ENCODE measurements at regions not wholly inside any gene's neighbourhood (a gene's known extent, or its start where the extent isn't known, plus 50 kb on each side); places are given as distances from the start of the nearest gene placed in this dataset.
A peak's percentile ranks its signal among the peaks of the same experiment; 100 is the strongest.
"Not testable (repeated sequence)": the region's sequence is repeated elsewhere in the genome, so short reads cannot be mapped to it uniquely, and the experiment has no call there.

DNA sequence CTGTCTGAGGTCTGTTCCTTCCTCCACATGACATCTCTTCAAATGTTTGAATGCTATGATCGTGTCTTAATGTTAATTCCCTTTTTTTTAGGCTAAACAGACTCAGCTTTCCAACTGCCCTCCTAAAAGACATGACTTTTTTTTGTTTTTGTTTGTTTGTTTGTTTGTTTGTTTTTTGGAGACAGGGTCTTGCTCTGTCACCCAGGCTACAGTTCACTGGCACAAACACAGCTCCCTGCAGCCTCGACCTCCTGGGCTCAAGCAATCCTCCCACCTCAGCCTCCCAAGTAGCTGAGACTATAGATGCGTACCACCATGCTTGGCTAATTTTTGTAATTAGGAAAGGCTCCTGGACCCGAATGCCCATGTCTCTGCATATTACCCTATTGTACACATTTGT is 176.5 kb downstream of the ABCA8 start:
- no peak for DNase-seq

DNA sequence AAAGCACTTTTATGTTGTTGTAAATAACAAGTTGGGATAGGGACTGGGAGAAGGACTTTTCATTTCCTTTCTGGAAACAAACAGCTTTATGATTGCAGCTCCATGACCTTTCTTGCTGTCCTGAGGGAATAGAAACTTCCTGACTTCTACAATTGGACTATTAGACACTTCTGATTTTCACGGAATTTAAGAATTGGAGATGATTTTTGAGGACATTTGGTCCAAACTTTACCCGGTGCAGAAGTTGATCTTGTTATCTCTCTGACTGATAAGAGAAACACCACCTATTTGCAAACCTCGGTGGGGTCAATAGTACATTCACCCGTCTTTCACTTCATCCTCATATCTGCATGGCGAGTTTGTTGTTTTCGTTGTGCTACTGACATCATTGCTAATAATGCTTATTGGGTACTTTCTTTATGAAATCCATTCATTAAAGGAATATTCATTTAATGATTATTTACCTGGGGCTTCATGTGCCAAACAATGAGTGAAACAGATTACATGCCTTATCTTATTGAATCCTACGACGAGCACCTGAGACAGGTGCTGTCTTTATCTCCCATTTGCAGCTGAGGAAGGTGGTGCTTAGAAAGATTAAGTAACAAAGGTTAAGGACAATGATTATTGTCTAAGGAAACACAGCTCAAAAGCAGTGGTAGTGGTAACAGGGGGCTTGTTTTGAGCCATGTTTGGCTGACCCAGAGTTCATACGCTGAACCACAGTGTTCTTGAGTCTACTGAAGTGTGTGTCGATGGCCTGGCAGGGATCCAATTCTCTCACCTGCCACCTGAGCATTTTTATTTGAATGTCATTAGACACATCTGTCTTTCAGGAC is 176.9 kb upstream of the FAM20A start:
- peak; percentile 80 for DNase-seq

GRCh38 chr17:68777243-68777855 is 176.2 kb upstream of the FAM20A start:
- DNase-seq, result peak; percentile 16

GRCh38 chr17:68776451-68776850 is 175.3 kb upstream of the FAM20A start:
- no peak for DNase-seq

- DNase-seq, result no peak
Measured at GRCh38 chr17:68775969-68776368, 174.8 kb upstream of the FAM20A start.

DNA sequence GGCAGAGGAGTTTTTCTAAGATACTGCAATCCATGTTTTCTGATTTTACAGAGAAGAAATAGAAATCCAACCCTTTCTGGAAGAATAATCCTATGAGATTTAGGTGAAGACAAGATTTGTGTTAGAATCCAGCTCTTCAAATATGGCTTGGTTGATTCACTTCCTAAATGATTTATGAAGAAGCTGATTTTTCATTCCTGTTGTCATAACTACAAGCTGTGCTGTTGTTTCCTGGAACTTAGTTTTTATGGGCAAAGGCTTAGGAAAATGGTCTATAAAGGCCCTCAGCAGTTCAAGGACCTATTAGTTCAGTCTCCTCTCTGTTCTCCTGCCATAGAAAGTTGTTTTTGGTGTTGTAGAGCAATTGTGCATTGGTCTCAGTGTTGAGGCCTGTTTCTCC is 174.2 kb upstream of the FAM20A start:
- DNase-seq, result no peak

- no peak for DNase-seq
Measured at GRCh38 chr17:68771867-68772515, 170.8 kb upstream of the FAM20A start.

- no peak for DNase-seq
Measured at GRCh38 chr17:68768804-68769203, 167.6 kb upstream of the FAM20A start.

DNA sequence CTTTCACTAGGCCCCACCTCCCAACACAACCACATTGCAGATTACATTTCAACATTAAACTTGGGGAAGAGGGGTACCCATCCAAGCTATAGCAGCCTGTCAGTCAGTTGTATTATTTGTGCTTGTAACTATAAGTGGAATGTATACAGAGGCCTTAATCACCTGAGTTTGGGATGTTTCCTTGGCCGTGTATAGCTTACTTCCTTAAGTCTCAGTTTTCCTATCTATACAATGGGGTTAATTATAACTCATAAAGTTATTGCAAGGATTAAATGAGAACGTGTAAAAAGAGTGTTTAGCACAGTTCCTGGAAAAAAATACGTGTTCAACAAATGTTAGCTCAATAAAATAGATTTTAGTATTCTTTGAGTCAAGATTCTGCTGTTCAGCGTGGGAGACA is 165.5 kb upstream of the FAM20A start:
- no peak for DNase-seq

GRCh38 chr17:68763562-68763961 is 162.4 kb upstream of the FAM20A start:
- no peak for DNase-seq

DNA sequence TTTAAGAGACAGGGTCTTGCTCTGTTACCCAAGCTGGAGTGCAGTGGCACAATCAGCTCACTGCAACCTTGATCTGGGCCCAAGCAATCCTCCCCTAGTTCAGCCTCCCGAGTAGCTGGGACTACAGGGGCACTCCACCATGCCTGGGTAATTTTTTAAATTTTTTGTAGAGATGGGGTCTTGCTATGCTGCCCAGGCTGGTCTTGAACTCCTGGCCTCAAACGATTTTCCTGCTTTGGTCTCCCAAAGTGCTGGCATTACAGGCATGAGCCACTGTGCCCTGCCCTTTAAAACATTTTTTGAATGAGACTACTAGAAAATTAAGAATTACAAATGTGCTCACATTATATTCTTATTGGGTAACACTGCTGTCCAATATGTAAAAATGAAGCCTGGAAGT is 161.7 kb upstream of the FAM20A start:
- DNase-seq, result no peak

DNA sequence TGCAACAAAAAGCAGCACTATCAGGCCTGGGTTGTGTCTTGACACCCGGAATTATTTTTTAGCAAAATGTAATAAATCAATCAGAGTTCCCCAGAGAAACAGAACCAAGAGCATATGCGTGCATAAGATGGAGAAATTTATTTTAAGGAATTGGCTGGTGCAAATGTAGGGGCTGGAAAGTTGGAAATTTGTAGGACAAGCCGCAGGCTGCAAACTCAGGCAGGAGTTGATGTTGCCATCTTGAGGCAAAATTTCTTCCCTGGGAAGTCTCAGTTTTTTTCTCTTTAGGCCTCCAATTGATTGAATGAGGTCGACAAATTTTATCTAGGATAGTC is 158.9 kb upstream of the FAM20A start:
- no peak for DNase-seq

GRCh38 chr17:68759343-68760140 is 158.4 kb upstream of the FAM20A start:
- DNase-seq, result peak; percentile 77

DNA sequence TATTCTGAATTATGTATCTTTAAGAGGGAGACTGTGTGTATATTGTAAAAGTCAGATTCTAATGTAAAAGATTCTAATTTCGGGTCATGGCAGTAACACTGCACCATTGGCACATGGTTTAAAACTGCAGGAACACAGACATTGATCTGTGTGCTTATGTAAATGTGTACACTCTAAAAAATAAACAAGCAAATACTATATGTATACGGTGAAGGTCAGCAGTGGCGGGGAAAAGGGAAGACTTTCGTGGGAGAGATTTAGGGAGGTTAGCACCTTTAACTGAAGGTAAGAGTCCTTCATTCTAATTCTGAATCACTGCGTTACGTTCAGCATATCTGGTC is 157.8 kb upstream of the FAM20A start:
- DNase-seq, result no peak

DNA sequence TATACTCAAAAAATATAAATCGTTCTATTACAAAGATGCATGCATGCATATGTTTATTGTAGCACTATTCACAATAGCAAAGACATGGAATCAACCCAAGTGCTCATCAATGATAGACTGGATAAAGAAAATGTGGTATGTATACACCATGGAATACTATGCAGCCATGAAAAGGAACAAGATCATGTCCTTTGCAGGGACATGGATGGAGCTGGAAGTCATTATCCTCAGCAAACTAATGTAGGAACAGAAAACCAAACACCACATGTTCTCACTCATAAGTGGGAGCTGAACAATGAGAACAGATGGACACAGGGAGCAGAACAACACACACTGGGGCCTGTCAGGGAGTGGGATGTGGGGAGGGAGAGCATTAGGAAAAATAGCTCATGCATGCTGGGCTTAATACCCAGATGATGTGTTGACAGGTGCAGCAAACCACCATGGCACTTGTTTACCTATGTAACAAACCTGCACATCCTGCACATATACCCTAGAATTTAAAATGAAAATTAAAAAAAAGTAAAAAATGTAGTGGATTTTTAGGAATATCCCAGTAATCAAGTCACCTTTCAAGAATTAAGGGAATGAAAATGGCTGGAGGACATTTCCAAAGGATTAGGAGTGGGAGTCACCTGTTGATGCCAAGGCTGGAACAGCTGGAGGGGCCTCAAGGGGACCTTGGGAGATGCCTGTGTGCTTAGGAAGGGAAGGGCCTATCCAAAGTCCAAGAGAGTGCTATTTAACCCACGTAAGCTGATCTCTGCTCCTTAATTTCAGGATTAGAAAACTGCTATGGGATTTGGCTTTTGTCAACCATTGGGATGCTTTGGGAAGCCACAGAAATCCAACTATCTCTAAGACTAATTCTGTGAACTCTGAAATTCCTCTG is 156.9 kb upstream of the FAM20A start:
- not testable (repeated sequence) for DNase-seq

DNA sequence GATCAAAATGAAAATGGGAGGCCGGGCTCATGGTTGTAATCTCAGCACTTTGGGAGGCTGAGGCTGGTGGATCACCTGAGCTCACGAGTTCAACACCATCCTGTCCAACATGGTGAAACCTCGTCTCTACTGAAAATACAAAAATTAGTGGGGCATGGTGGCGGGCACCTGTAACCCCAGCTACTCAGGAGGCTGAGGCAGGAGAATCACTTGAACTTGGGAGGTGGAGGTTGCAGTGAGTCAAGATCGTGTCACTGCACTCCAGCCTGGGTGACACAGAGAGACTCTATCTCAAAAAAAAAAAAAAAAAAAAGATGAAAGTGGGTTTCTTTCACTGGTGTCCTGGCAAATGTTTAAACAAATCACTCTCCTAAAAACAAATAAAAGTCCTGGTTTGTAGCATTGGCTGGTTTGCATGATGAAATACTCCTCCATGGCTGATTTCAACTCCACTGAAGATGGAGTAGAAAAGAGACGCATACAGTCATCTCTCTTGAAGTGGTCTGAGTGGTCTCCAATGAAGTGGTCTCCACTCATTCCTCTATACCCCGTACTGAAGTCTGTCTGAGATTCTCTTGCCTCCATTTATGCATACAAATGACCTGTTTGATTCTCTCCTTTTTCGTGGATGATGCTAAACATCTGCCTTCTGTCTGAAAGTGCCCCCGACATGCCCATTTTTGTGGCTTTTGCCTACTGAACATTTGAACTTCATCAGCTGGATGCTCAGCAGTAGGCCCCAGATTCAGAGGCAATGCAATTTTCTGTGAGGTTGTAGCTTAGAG is 153.0 kb upstream of the FAM20A start:
- DNase-seq, result no peak

- no peak for DNase-seq
Measured at GRCh38 chr17:68750208-68750562, 149.0 kb upstream of the FAM20A start.

- DNase-seq, result no peak
Measured at GRCh38 chr17:68749349-68750207, 148.4 kb upstream of the FAM20A start.

GRCh38 chr17:68748381-68748780 is 147.2 kb upstream of the FAM20A start:
- no peak for DNase-seq

- DNase-seq, result no peak
Measured at GRCh38 chr17:68740555-68741447, 139.6 kb upstream of the FAM20A start.

Data from NCI-H510A (cell line).